GM23248 (cell line): ENCODE measurements at regions not wholly inside any gene's neighbourhood (a gene's known extent, or its start where the extent isn't known, plus 50 kb on each side); places are given as distances from the start of the nearest gene placed in this dataset.

Experiments used
- DNase-seq: peaks from one replicate; pipeline ENCODE4 v3.0.0-alpha.2; 2015
- H2AFZ ChIP-seq: fragments of 200-600 bp; sonication (generic); 2 replicates; pipeline ENCODE4 v1.6.1; 2016; ENCODE audit warnings: antibody characterized with exemption
- H3F3A ChIP-seq: fragments of 200-600 bp; sonication (generic); 2 replicates; pipeline ENCODE4 v1.6.1; 2016; ENCODE audit warnings: mild to moderate bottlenecking, antibody characterized with exemption, mixed run types; ENCODE audit not compliant: insufficient read depth
- H3K27ac ChIP-seq: fragments of 200-600 bp; sonication (generic); 2 replicates; pipeline ENCODE4 v1.5.1; 2016; ENCODE audit warnings: mild to moderate bottlenecking
- H3K27me3 ChIP-seq: fragments of 200-600 bp; sonication (generic); replicated peaks from 2 replicates; pipeline ENCODE4 v1.6.1; 2016; ENCODE audit warnings: mild to moderate bottlenecking; ENCODE audit not compliant: insufficient read depth
- H3K36me3 ChIP-seq: fragments of 200-600 bp; sonication (generic); 2 replicates; pipeline ENCODE4 v1.6.1; 2016; ENCODE audit warnings: low read depth, mild to moderate bottlenecking
- H3K4me1 ChIP-seq: fragments of 200-600 bp; sonication (generic); 2 replicates; pipeline ENCODE4 v1.6.1; 2016; ENCODE audit warnings: mild to moderate bottlenecking; ENCODE audit not compliant: insufficient read depth
- H3K4me2 ChIP-seq: fragments of 200-600 bp; sonication (generic); one replicate; pipeline ENCODE4 v1.6.1; 2016; ENCODE audit warnings: mild to moderate bottlenecking; ENCODE audit not compliant: unreplicated experiment
- H3K4me3 ChIP-seq: fragments of 200-600 bp; sonication (generic); 2 replicates; pipeline ENCODE4 v1.5.1; 2016; ENCODE audit warnings: mild to moderate bottlenecking
- H3K79me2 ChIP-seq: fragments of 200-600 bp; sonication (generic); 2 replicates; pipeline ENCODE4 v1.6.1; 2016; ENCODE audit warnings: mild to moderate bottlenecking; ENCODE audit not compliant: insufficient read depth
- H3K9ac ChIP-seq: fragments of 200-600 bp; sonication (generic); 2 replicates; pipeline ENCODE4 v1.6.1; 2016; ENCODE audit warnings: mild to moderate bottlenecking
- H3K9me2 ChIP-seq: fragments of 200-600 bp; sonication (generic); 2 replicates; pipeline ENCODE4 v1.6.1; 2016; ENCODE audit warnings: mixed run types, mild to moderate bottlenecking, moderate library complexity; ENCODE audit not compliant: insufficient read depth
- H3K9me3 ChIP-seq: fragments of 200-600 bp; sonication (generic); one replicate; pipeline ENCODE4 v1.6.1; 2017; ENCODE audit warnings: low read depth
- H4K20me1 ChIP-seq: fragments of 200-600 bp; sonication (generic); 2 replicates; pipeline ENCODE4 v1.6.0; 2016; ENCODE audit not compliant: insufficient read depth
- EZH2 ChIP-seq: fragments of 200-600 bp; sonication (generic); IDR thresholded peaks from 2 replicates; pipeline ENCODE4 v1.6.1; 2018; ENCODE audit warnings: antibody characterized with exemption, mild to moderate bottlenecking; ENCODE audit not compliant: insufficient read depth, poor library complexity, severe bottlenecking
- EZH2phosphoT487 ChIP-seq: fragments of 200-600 bp; sonication (generic); IDR thresholded peaks from 2 replicates; pipeline ENCODE4 v1.6.1; 2018; ENCODE audit warnings: antibody characterized with exemption, moderate library complexity, mild to moderate bottlenecking, low read depth; ENCODE audit not compliant: insufficient read depth
- WGBS, 2 experiments: methylation state at CpG; one replicate each; pipeline ENCODE4 v1.1.6; 2015 to 2017; ENCODE audit warnings: low lambda C conversion rate in 2 of 2, low coverage in 1 of 2; ENCODE audit errors: missing lambda C conversion rate in 2 of 2; 5-methylcytosine and 5-hydroxymethylcytosine counted together
- in situ Hi-C: fragments of 300-500 bp; cut with MboI; formaldehyde crosslinking; loops from 2 replicates; pipeline ENCODE4 v1.15.0; 2020

GRCh38 chr2:14907014-14907612, 274.6 kb downstream of the LRATD1 start:
- Histone ChIP-seq H3K36me3 (no peaks in the 10 kb centered on the region), H4K20me1 (no peaks in the 10 kb centered on the region), H2AFZ (no peak overlapping the region), H3K27ac (no peak overlapping the region), H3K4me2 (no peak overlapping the region), H3K27me3 (no peaks in the 10 kb centered on the region), H3K79me2 (no peaks in the 10 kb centered on the region), H3K4me3 (no peak overlapping the region), H3F3A (no peaks in the 10 kb centered on the region), H3K4me1 (no peaks in the 10 kb centered on the region), H3K9ac (no peak overlapping the region), H3K9me3 (no peaks in the 10 kb centered on the region), H3K9me2 (no peaks in the 10 kb centered on the region)
- in situ Hi-C loops = no loop called here
- peak; percentile 10 for DNase-seq
- TF ChIP-seq EZH2 (no peak), EZH2phosphoT487 (no peak)
- 8 to 9% methylated on average over 8 of the region's 8 CpGs for WGBS, 2 experiments

- no peaks in the 10 kb centered on the region for H3K9me3 ChIP-seq
- no peak overlapping the region for H3K4me3 ChIP-seq
- H3K27me3 ChIP-seq = no peaks in the 10 kb centered on the region
- no peaks in the 10 kb centered on the region for H3K36me3 ChIP-seq
- H3K9me2 ChIP-seq = no peaks in the 10 kb centered on the region
- 8% methylated on average over 4 of the region's 4 CpGs for WGBS, 2 experiments
- in situ Hi-C loops = no loop called here
- H4K20me1 ChIP-seq = no peaks in the 10 kb centered on the region
- no peak for DNase-seq
- no peaks in the 10 kb centered on the region for H3K79me2 ChIP-seq
- no peaks in the 10 kb centered on the region for H3F3A ChIP-seq
- no peak overlapping the region for H3K27ac ChIP-seq
- no peak overlapping the region for H2AFZ ChIP-seq
- H3K9ac ChIP-seq = no peak overlapping the region
- H3K4me1 ChIP-seq = no peaks in the 10 kb centered on the region
- TF ChIP-seq EZH2phosphoT487 (no peak), EZH2 (no peak)
- no peak overlapping the region for H3K4me2 ChIP-seq
Observed at GRCh38 chr2:14909795-14910194, 277.3 kb downstream of the LRATD1 start.

- Histone ChIP-seq H3K79me2 (no peaks in the 10 kb centered on the region), H3K4me2 (no peak overlapping the region), H3K9me3 (no peaks in the 10 kb centered on the region), H4K20me1 (no peaks in the 10 kb centered on the region), H3K9ac (no peak overlapping the region), H3F3A (no peaks in the 10 kb centered on the region), H3K4me1 (no peaks in the 10 kb centered on the region), H3K36me3 (no peaks in the 10 kb centered on the region), H3K4me3 (no peak overlapping the region), H2AFZ (no peak overlapping the region), H3K27ac (no peak overlapping the region), H3K9me2 (no peaks in the 10 kb centered on the region), H3K27me3 (no peaks in the 10 kb centered on the region)
- no peak for DNase-seq
- TF ChIP-seq EZH2 (no peak), EZH2phosphoT487 (no peak)
- 0 to 2% methylated on average over 2 of the region's 2 CpGs for WGBS, 2 experiments
- in situ Hi-C loops = no loop called here
Observed at GRCh38 chr2:14910654-14911053, 278.1 kb downstream of the LRATD1 start.

- 15 to 17% methylated on average over 4 of the region's 4 CpGs for WGBS, 2 experiments
- Histone ChIP-seq H2AFZ (no peak overlapping the region), H3K4me3 (no peak overlapping the region), H3K79me2 (no peaks in the 10 kb centered on the region), H3K36me3 (no peaks in the 10 kb centered on the region), H3K4me2 (no peak overlapping the region), H4K20me1 (no peaks in the 10 kb centered on the region), H3F3A (no peaks in the 10 kb centered on the region), H3K9me3 (no peaks in the 10 kb centered on the region), H3K4me1 (no peaks in the 10 kb centered on the region), H3K27me3 (no peaks in the 10 kb centered on the region), H3K27ac (no peak overlapping the region), H3K9ac (no peak overlapping the region), H3K9me2 (no peaks in the 10 kb centered on the region)
- TF ChIP-seq EZH2 (no peak), EZH2phosphoT487 (no peak)
- in situ Hi-C loops = no loop called here
- DNase-seq = no peak
Observed at GRCh38 chr2:14915983-14916382, 283.5 kb downstream of the LRATD1 start.
